ENCODE measurements at regions not wholly inside any gene's neighbourhood (a gene's known extent, or its start where the extent isn't known, plus 50 kb on each side); places are given as distances from the start of the nearest gene placed in this dataset.

DNA sequence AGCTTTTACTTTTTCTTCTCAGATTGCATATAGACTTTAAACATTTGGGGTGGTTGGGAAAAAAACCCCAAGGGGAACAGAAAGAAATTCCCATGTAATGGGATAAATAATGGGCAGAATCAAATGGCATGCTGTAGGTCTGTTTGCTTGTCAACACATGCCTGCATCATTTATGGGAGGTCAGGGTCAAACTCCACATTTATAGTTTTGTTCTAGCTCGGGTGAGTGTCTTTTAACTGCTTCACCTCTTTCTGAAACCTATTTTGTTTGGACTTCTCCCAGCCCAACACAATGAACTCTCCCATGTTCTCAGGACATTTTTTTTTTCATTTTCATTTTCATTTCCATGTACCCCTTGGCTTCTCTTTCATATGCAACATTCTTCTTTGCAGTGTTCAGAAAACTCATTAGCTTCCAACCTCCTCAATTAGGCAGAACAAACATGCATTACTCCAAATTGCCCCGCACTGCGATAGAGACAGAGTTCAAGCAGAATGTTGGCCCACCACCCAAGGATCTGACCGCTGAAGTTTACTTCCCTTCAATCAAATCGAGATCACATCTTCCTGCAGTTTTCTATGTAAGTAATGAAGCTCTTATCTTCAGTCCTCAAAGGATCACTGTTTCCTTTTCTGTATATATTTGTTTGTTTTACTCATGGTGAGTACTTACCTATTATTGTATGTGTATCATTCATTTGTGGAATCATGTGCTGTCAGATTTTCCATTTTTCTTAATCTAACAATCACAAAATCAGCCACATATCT lies 354.6 kb downstream of the ZSWIM6 start:
- WGBS (ENCODE audit: missing lambda C conversion rate): 52% methylated on average over 5 of the region's 5 CpGs
- FAIRE-seq: no peak

DNA sequence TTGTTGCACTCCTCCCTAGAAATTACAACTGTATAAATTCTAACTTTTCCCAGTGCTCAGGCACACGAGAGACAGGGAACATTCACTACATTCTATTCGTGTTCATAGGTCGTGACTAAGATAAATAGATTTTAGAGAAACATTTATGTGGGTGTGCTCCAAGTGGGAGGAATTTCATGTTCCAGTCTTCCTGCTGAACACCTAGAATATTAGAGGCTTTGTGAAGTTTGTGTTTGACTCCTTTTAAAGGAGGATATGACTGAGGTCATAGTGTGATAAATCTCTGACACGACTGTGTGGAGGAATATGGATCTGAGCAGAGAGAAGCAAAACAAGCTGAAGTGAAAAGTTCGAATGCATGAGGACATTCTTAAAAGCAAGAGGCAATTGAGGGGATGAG lies 355.3 kb downstream of the ZSWIM6 start:
- ChIA-PET POLR2A (no interaction called here), CTCF (interaction anchor here (0.5 kb wide), 1 partner anchor 552 kb away, joined by 3 read pairs; no protein-coding TSS in a partner anchor)
- TF ChIP-seq, protein P1, sequence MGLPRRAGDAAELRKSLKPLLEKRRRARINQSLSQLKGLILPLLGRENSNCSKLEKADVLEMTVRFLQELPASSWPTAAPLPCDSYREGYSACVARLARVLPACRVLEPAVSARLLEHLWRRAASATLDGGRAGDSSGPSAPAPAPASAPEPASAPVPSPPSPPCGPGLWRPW (IDR thresholded peaks at IDR 0.05): no peak
- no peak for TF ChIP-seq HDAC2 (IDR thresholded peaks at IDR 0.05)
- TF ChIP-seq CHD2 (IDR thresholded peaks at IDR 0.05; ENCODE audit: low read length, partially characterized antibody): no peak
- no peak for TF ChIP-seq JUN (IDR thresholded peaks at IDR 0.05)
- no peak for TF ChIP-seq ZC3H11A (IDR thresholded peaks at IDR 0.05)
- TF ChIP-seq SMC3 (IDR thresholded peaks at IDR 0.05): no peak
- no peak for TF ChIP-seq ZFP36 (IDR thresholded peaks at IDR 0.05; ENCODE audit: borderline replicate concordance, partially characterized antibody)
- TF ChIP-seq PHF8 (IDR thresholded peaks at IDR 0.05; ENCODE audit: borderline replicate concordance, low read depth): no peak
- no peak for TF ChIP-seq ZNF302 (CRISPR knock-in tag; IDR thresholded peaks at IDR 0.05)
- TF ChIP-seq, protein P2, sequence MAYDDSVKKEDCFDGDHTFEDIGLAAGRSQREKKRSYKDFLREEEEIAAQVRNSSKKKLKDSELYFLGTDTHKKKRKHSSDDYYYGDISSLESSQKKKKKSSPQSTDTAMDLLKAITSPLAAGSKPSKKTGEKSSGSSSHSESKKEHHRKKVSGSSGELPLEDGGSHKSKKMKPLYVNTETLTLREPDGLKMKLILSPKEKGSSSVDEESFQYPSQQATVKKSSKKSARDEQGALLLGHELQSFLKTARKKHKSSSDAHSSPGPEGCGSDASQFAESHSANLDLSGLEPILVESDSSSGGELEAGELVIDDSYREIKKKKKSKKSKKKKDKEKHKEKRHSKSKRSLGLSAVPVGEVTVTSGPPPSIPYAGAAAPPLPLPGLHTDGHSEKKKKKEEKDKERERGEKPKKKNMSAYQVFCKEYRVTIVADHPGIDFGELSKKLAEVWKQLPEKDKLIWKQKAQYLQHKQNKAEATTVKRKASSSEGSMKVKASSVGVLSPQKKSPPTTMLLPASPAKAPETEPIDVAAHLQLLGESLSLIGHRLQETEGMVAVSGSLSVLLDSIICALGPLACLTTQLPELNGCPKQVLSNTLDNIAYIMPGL (CRISPR knock-in tag; IDR thresholded peaks at IDR 0.05; ENCODE audit: borderline replicate concordance): no peak
- no peak for TF ChIP-seq JUNB (IDR thresholded peaks at IDR 0.05)
- no peak for TF ChIP-seq CHD4 (IDR thresholded peaks at IDR 0.05; ENCODE audit: borderline replicate concordance)
- TF ChIP-seq FOSB (CRISPR knock-in tag; IDR thresholded peaks at IDR 0.05): no peak
- no peak for TF ChIP-seq CBX8 (IDR thresholded peaks at IDR 0.05)
- TF ChIP-seq EP300 (IDR thresholded peaks at IDR 0.05): no peak
- no peak for TF ChIP-seq NFE2L2 (conservative IDR thresholded peaks at IDR 0.05; ENCODE audit: low read length)
- TF ChIP-seq, protein P3, sequence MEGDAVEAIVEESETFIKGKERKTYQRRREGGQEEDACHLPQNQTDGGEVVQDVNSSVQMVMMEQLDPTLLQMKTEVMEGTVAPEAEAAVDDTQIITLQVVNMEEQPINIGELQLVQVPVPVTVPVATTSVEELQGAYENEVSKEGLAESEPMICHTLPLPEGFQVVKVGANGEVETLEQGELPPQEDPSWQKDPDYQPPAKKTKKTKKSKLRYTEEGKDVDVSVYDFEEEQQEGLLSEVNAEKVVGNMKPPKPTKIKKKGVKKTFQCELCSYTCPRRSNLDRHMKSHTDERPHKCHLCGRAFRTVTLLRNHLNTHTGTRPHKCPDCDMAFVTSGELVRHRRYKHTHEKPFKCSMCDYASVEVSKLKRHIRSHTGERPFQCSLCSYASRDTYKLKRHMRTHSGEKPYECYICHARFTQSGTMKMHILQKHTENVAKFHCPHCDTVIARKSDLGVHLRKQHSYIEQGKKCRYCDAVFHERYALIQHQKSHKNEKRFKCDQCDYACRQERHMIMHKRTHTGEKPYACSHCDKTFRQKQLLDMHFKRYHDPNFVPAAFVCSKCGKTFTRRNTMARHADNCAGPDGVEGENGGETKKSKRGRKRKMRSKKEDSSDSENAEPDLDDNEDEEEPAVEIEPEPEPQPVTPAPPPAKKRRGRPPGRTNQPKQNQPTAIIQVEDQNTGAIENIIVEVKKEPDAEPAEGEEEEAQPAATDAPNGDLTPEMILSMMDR (IDR thresholded peaks at IDR 0.05): no peak
- TF ChIP-seq, protein P4, sequence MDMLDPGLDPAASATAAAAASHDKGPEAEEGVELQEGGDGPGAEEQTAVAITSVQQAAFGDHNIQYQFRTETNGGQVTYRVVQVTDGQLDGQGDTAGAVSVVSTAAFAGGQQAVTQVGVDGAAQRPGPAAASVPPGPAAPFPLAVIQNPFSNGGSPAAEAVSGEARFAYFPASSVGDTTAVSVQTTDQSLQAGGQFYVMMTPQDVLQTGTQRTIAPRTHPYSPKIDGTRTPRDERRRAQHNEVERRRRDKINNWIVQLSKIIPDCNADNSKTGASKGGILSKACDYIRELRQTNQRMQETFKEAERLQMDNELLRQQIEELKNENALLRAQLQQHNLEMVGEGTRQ (IDR thresholded peaks at IDR 0.05): no peak
- Histone ChIP-seq H3K9me3 (peaks cover 6% of the 10 kb centered on the region; the same call in 2 of the 3 replicates), H3K4me2 (no peak overlapping the region), H3K27ac (no peak overlapping the region), H3K4me1 (no peaks in the 10 kb centered on the region), H3K4me3 (no peak overlapping the region)
- ATAC-seq: no peak
- DNase-seq (ENCODE audit: low read depth in 1 of 2, low spot score in 1 of 2): no peak
- FAIRE-seq: no peak
- 16% methylated on average over 5 of the region's 5 CpGs for WGBS (ENCODE audit: missing lambda C conversion rate)

More for the DNA sequence above, 354.6 kb downstream of the ZSWIM6 start:
- Histone ChIP-seq H3K4me3 (no peak overlapping the region), H3K4me1 (no peaks in the 10 kb centered on the region), H3K9me3 (peaks cover under 1% of the 10 kb centered on the region; the same call in 1 of the 3 replicates), H3K4me2 (no peak overlapping the region), H3K27ac (no peak overlapping the region)
- TF ChIP-seq RNF2 (IDR thresholded peaks at IDR 0.05; ENCODE audit: borderline replicate concordance, low read depth) (0 out of 2 replicates have a peak, but pooled peaks have one; percentile 15), GATA3 (IDR thresholded peaks at IDR 0.05; ENCODE audit: borderline replicate concordance) (no peak)
- ATAC-seq (no peak), DNase-seq (ENCODE audit: low read depth in 1 of 2, low spot score in 1 of 2) (no peak)
- ChIA-PET CTCF (interaction anchor here (0.5 kb wide), 1 partner anchor 551 kb away, joined by 3 read pairs; no protein-coding TSS in a partner anchor), POLR2A (no interaction called here)
